ENCODE measurements at regions not wholly inside any gene's neighbourhood (a gene's known extent, or its start where the extent isn't known, plus 50 kb on each side); places are given as distances from the start of the nearest gene placed in this dataset.

DNA sequence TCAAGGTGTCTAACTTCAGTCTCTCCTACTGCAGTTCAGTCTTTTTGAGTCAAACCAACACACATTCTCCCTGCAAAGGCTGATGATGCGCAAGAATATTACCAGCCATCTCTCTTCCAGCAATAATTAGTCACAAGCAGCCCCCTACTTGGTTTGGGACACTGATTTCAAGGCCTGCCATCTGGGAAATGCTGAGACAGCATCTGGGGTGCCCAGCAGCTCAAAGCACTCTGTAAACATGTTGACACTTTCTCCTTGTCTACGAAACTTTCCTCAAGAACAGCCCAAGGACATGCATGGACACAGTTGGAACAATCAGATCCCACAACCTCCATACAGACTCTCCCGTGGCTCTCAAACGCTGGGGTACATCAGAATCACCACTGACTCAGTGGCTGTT lies 149.2 kb upstream of the RPL38 start:
- no peak for DNase-seq

- DNase-seq, result peak in 1 of 14 donors; percentile 19
Observed at GRCh38 chr17:74055508-74056160, 147.8 kb upstream of the RPL38 start.

- peak in 8 of 14 donors; percentile 9 to 63 (median 28) for DNase-seq
Observed at GRCh38 chr17:74059479-74060240, 143.8 kb upstream of the RPL38 start.

- DNase-seq, result no peak
Observed at GRCh38 chr17:74061758-74062157, 141.7 kb upstream of the RPL38 start.

DNA sequence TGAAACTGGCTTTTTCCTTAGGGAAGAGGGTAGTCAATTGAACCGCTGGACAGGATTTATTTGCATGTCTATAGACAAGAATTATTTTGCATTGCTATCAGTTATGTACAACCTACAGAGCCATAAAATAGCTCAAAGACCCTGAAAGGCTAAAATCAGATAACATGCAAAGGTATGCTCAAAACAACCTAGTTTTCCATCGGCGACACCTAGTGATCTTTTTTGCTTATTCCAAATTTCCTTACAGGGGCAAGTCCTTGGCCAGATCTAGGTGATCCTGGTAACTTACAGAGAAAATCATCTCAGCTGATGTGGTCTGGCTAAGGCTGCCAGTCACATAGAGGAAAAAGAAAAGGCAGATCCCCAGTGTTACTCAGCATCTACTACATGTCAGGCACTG lies 141.2 kb upstream of the RPL38 start:
- no peak for DNase-seq

DNA sequence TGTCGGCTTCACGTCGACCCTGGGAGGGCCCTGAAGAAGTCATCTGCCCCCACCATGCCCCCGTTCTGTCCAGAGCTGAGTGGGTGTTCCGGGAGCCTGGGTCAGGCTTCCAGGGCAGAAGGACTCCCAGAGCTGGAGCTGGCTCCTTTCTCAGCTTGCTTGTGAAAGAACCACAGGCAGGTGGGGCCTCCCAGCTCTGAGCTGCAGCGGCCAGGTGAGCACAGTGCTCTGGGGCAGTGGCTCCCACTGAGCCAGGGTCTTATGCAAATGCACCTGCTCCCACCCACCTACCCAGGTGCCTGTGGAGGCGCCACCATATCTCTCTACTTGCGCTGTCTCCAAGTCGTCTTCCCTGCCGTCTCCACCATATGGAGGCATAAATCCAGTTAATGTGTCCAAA lies 140.0 kb upstream of the RPL38 start:
- no peak for DNase-seq

DNA sequence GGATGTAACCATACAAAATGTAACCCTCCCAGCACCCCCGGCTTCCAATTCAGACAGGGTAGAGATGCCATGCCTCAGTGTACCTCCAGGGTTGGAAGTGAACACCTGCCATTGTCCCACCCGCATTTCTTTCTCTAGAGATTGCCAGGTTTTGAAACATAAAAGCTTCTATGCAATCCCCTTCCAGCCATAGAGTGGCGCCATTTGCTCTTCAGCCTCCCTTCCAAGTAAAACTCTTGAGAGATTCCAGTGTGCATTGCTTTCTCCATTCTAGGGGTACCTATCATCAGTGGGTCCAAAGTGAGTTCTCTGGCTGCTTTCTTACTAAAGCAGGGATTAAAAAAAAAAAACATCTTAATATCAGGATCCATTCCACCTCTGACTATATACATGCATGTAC lies 133.1 kb upstream of the RPL38 start:
- no peak for DNase-seq

GRCh38 chr17:74070998-74071679 lies 132.3 kb upstream of the RPL38 start:
- no peak for DNase-seq

DNA sequence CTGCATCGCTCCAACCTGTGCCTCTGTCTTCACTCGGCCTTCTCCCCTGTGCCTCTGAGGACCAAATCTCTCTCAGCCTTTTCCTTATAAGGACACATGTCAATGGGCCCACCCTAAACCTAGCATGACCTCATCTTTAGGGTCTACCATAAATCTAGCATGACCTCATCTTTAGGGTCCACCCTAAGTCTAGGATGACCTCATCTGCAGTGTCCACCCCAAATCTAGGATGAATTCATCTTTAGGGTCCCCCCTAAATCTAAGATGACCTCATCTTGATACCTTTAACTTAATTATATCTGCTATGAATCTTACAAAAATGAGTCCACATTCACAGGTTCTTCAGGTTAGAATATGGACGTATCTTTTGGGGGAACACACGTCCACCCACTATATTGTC lies 131.1 kb upstream of the RPL38 start:
- DNase-seq, result no peak

GRCh38 chr17:74076446-74076845 lies 127.0 kb upstream of the RPL38 start:
- DNase-seq, result no peak

DNA sequence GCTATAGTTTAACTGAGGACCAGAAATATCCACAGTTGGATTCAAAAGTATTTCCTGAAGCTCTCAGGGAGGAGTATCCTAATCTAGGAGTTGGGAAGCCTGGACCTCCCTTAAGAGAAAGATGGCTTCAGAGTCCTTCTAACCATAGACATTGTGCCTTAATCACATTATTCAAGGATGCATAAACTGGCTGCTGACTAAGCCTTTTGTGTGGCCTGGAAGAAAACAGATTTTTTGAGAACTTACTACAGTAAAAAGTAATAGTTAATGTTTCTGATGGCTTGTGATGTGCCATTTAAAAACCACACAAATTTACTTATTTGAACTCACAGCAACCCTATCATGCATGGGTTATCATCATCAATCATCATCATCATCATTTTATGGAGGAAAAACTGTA lies 126.2 kb upstream of the RPL38 start:
- DNase-seq, result no peak

DNA sequence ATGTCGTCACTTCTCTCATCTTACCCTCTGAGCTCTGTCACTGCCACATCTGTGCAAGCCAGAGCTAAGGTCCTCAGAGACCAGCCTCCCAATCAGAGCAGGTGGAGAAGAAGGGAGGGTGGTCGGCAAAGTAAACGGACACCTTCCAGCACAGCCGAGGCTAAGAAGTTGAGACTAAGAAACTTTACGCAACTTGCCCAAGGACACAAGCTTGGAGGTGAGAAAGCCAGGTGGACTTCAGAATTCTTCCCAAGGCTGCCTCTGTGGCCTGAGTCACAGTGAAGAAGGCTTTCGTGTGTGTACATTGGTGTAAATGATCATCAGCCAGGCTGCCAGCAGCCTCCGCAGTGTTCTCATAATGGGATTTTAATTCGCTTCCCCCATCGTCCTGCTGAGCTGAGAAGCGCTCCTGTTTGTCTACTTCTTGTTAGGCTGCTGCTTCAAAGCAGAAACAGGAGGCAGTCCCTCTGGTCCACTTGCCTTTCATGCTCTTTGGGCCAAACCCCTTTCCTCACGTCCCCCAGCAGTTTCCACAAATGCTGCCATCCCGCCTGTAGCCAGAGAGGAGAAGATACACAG lies 125.0 kb upstream of the RPL38 start:
- DNase-seq, result no peak

DNA sequence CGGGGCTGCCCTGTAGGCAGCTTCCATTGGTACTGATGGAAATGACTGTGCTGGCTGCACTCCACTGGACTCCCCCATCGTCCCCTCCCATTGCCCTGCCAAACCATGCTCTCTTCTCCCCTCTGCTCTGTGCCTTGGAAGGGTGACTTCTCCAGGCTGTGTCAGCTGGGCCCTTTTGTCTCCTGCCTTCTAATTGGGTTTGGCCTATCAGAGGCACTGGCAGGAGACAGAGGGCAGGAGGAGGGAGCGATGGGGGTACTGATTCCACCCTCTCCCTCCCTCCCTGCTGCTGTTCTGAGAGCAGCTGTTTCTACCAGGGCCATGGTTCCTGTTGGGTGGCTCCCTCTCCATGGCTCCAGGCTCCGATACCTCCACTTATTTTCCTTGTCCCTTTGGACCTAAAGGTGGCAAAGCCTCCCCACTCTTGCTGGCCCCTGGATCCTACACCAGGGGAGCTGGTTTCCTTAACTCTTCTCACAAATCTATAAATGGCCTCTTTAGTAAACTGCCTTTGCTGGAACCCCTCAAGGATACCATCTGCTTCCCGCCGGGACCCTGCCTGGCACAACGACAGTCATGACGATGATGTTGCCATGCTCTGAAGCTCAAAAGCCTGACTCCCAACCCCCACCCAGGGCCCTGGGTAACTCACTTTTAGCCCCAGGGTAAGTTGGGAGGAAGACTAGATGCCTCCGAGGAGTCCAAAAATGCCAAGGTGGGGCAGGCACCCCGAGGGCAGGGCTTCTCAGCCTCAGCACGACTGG lies 123.8 kb upstream of the RPL38 start:
- DNase-seq, result no peak

- DNase-seq, result no peak
Observed at GRCh38 chr17:74080656-74081582, 122.6 kb upstream of the RPL38 start.

GRCh38 chr17:74082886-74083285 lies 120.6 kb upstream of the RPL38 start:
- DNase-seq, result no peak

DNA sequence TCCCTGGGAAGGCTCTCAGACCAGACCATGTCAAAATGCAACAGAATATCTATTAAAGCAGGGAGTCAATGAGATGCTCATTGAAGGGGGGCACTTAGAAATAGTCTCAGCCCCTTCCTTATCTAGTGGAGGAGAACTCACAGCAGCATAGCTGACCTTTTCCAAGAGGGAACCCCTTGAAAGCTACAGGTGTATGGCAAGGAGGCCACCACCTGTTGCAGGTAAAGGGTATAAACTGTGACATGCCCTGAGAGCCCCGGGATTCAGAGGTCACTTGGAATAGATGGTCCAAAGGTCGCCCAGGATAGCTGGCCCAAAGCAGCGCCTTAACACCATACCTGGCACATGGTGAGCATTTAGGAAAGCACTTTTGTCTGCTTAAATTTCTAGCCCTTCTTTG lies 120.2 kb upstream of the RPL38 start:
- DNase-seq, result no peak

DNA sequence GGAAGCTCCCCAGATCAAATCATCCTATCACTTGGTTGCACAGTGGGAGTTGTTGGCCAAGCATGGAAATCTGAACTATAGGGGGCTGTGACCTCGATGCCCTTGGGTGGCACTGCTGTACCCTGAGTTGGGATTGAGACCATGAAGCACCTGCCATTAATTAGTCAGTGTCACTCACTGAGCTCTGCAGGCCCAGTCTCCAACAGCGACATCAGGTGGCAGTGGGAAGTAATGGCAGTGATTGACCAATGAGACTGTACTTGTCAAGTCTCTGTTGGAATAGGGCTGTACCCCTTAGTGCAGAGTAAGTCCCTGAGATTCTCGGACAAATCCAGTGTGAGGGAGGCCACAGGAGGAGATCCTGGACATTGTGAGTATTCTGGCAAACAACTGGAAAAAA lies 118.0 kb upstream of the RPL38 start:
- no peak for DNase-seq

- no peak for DNase-seq
Observed at GRCh38 chr17:74087002-74087585, 116.4 kb upstream of the RPL38 start.

- DNase-seq, result no peak
Observed at GRCh38 chr17:74088285-74088933, 115.1 kb upstream of the RPL38 start.

DNA sequence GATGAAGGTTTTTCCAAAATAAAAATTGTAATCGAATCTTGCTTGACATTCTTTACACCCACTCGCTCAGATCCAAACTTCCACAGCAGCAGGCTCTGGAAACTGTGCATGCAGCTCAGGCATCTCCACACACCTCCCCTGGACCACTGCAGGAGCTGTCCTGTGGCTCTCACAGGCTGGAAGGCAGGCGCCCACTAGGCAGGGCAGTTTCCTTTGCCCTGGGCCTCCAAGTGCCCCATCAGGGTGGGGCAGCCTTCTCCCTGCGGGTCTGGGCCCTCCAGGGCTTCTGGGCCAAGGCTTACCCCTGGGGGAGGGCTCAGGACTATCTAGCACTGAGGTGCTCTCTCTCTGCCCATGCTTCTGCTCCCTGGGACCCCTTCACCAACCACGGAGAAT lies 114.5 kb upstream of the RPL38 start:
- DNase-seq, result no peak

GRCh38 chr17:74089380-74089779 lies 114.1 kb upstream of the RPL38 start:
- DNase-seq, result no peak

Measured in C1 segment of cervical spinal cord (tissue), 14 donors.